Upper lobe of left lung (tissue), 6 donors: ENCODE measurements at regions not wholly inside any gene's neighbourhood (a gene's known extent, or its start where the extent isn't known, plus 50 kb on each side); places are given as distances from the start of the nearest gene placed in this dataset.
A peak's percentile ranks its signal among the peaks of the same experiment; 100 is the strongest.

Experiments
- ATAC-seq, 2 donors: fragments of 200-7000 bp; cut with Tn5 transposase; one replicate each; pipeline ENCODE4 v1.9.1; 2022; ENCODE audit warnings: mild to moderate bottlenecking in 2 of 2, moderate library complexity in 2 of 2; ENCODE audit not compliant: low FRiP score in 2 of 2
- DNase-seq, 2 donors: peaks; one replicate each; pipeline ENCODE4 v3.0.0-alpha.2; 2019 to 2020
- H3K27ac ChIP-seq, 4 donors: fragments of 200-600 bp; sonication (generic); one replicate each; pipeline ENCODE4 v1.5.1; 2016 to 2019
- H3K27me3 ChIP-seq, 4 donors: fragments of 200-600 bp; sonication (generic); one replicate each; pipeline ENCODE4 v1.5.1; 2017 to 2019
- H3K36me3 ChIP-seq, 4 donors: fragments of 200-600 bp; sonication (generic); one replicate each; pipeline ENCODE4 v1.5.1; 2016 to 2019
- H3K4me1 ChIP-seq, 4 donors: fragments of 200-600 bp; sonication (generic); one replicate each; pipeline ENCODE4 v1.5.1; 2018 to 2019
- H3K4me3 ChIP-seq, 4 donors: fragments of 200-600 bp; sonication (generic); one replicate each; pipeline ENCODE4 v1.5.1; 2017 to 2019; ENCODE audit warnings: mild to moderate bottlenecking in 2 of 4, moderate library complexity in 1 of 4
- H3K9me3 ChIP-seq, 4 donors: fragments of 200-600 bp; sonication (generic); one replicate each; pipeline ENCODE4 v1.5.1; 2018 to 2019
- EP300 ChIP-seq, 4 donors: sonication (generic); formaldehyde crosslinking; IDR thresholded peaks; one replicate each; pipeline ENCODE4 v1.5.1; 2017; ENCODE audit warnings: antibody characterized with exemption in 4 of 4, control low read depth in 2 of 4
- POLR2A ChIP-seq, 4 donors: fragments of 450-650 bp; IDR thresholded peaks; one replicate each; pipeline ENCODE4 v1.5.1; 2016 to 2017; ENCODE audit warnings: antibody characterized with exemption in 4 of 4, mild to moderate bottlenecking in 2 of 4
- POLR2AphosphoS5 ChIP-seq, 2 donors: sonication (generic); formaldehyde crosslinking; IDR thresholded peaks; one replicate each; pipeline ENCODE4 v1.5.1; 2017; ENCODE audit warnings: antibody characterized with exemption in 2 of 2
- WGBS, 2 donors: methylation state at CpG; one replicate each; pipeline ENCODE4 v1.1.5; 2017 to 2018; 5-methylcytosine and 5-hydroxymethylcytosine counted together
- TF ChIP-seq, protein P1 (sequence below), 6 experiments: fragments of 450-650 bp in 4 of 6; fragments of 200-600 bp in 2 of 6; sonication (generic) in 2 of 6; IDR thresholded peaks; one replicate each; pipeline ENCODE4 v1.5.1; 2016 to 2019; ENCODE audit warnings: antibody characterized with exemption in 6 of 6
- donor health status: DM: no; HTN: no; CAD: no; lungs with moderate emphysema.
- donor health status: DM: no; HTN: yes; CAD: no; lungs with severe emphysema.

DNA sequence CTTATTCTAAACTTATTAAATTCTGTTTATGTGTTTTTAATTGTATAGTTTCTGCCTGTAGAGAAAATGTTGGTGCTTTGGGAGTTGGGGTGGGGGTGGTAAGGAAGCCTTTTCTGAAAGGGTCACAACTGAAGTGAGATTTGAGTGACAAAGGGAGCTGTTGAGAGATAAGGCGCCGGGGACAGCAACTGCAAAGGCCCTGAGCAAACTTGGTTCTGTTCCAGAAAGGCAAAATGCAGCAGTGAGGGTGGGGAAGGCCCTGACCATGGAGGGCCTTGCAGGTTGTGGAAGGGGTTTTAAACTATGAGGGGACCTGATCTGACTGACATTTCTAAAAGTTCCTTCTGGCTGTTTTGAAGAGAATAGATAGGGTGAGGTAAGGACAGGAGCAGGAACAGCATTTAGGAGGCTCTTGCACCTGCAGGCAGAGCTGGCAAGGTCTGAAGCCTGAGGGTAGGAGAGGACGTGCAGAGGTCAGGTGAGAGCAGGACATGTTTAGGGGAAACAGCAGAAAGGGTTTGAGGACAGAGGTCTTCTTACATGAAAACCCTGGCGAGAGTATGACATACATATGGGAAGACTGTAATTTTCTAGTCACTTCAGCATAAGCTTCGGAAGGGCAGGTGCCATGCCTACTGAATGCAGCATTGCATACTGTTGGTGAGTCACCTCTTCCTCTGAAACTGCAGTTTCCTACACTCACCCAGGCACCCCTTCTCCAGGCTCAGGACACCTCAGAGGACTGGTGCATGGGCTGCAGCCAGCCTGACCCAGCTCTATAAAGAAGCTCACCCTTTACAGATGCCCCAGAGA lies 190.7 kb downstream of the SNX19 start:
- Histone ChIP-seq H3K4me1 (no peaks in the 10 kb centered on the region), H3K9me3 (peaks cover 0 to 10% (median 6%) of the 10 kb centered on the region in 4 donors), H3K27me3 (no peaks in the 10 kb centered on the region), H3K4me3 (no peak overlapping the region), H3K27ac (no peak overlapping the region), H3K36me3 (no peaks in the 10 kb centered on the region)
- DNase-seq: no peak
- no peak for TF ChIP-seq POLR2AphosphoS5 (IDR thresholded peaks at IDR 0.05)
- TF ChIP-seq, protein P1, sequence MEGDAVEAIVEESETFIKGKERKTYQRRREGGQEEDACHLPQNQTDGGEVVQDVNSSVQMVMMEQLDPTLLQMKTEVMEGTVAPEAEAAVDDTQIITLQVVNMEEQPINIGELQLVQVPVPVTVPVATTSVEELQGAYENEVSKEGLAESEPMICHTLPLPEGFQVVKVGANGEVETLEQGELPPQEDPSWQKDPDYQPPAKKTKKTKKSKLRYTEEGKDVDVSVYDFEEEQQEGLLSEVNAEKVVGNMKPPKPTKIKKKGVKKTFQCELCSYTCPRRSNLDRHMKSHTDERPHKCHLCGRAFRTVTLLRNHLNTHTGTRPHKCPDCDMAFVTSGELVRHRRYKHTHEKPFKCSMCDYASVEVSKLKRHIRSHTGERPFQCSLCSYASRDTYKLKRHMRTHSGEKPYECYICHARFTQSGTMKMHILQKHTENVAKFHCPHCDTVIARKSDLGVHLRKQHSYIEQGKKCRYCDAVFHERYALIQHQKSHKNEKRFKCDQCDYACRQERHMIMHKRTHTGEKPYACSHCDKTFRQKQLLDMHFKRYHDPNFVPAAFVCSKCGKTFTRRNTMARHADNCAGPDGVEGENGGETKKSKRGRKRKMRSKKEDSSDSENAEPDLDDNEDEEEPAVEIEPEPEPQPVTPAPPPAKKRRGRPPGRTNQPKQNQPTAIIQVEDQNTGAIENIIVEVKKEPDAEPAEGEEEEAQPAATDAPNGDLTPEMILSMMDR (IDR thresholded peaks at IDR 0.05): no peak
- no peak for TF ChIP-seq POLR2A (IDR thresholded peaks at IDR 0.05)
- no peak for TF ChIP-seq EP300 (IDR thresholded peaks at IDR 0.05)
- ATAC-seq: no peak
- whole genome bisulfite sequencing, 2 donors: 71 to 72% methylated on average over 5 of the region's 5 CpGs

DNA sequence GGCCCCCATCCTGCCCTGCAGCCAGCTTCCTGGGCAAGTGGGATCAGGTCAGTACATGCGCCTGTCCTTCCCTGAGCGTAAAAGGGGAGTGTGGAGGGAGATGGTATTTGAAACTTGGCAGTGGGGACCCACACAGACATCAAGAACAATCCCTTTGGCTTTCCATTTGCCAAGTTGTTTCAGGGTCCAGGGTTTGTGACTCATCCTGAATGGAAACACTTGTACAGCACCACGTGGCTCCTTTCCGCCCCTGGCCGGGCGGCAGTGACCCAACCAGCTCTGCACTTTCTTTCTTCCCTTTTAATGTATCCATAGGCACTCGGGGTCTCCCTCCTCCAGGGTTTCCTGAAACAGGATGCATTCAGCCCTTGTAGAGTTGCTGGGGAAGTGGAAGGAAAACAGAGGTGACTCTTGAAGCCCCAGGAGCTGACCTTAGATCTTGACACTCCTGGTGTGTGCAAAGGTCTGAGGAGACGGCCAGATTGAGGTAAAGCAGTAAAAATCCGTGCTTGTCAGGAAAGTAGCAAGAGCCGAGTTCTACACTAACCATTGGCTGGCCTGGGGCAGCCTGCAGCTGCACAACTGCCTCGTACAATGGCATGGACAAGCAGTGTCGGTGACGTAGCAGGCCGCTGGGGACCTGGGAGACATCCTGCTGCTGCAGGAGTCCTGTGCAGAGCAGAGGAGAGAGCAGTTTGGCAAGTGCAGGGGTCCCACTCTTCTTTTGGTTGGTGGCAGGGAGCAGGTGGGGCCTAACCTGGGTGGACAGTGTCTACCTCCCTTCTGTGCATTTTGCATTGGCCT lies 189.8 kb downstream of the SNX19 start:
- 61 to 62% methylated on average over 14 of the region's 14 CpGs for WGBS, 2 donors
- Histone ChIP-seq H3K27ac (no peak overlapping the region), H3K27me3 (no peaks in the 10 kb centered on the region), H3K4me3 (no peak overlapping the region), H3K4me1 (no peaks in the 10 kb centered on the region), H3K9me3 (peaks cover 0 to 10% (median 6%) of the 10 kb centered on the region in 4 donors), H3K36me3 (no peaks in the 10 kb centered on the region)
- DNase-seq (peak in 1 of 2 donors; percentile 42), ATAC-seq (peak; percentile 44 to 83)
- TF ChIP-seq POLR2AphosphoS5 (IDR thresholded peaks at IDR 0.05) (no peak), POLR2A (IDR thresholded peaks at IDR 0.05) (no peak), EP300 (IDR thresholded peaks at IDR 0.05) (no peak)
- TF ChIP-seq, protein P1 (IDR thresholded peaks at IDR 0.05): no peak

DNA sequence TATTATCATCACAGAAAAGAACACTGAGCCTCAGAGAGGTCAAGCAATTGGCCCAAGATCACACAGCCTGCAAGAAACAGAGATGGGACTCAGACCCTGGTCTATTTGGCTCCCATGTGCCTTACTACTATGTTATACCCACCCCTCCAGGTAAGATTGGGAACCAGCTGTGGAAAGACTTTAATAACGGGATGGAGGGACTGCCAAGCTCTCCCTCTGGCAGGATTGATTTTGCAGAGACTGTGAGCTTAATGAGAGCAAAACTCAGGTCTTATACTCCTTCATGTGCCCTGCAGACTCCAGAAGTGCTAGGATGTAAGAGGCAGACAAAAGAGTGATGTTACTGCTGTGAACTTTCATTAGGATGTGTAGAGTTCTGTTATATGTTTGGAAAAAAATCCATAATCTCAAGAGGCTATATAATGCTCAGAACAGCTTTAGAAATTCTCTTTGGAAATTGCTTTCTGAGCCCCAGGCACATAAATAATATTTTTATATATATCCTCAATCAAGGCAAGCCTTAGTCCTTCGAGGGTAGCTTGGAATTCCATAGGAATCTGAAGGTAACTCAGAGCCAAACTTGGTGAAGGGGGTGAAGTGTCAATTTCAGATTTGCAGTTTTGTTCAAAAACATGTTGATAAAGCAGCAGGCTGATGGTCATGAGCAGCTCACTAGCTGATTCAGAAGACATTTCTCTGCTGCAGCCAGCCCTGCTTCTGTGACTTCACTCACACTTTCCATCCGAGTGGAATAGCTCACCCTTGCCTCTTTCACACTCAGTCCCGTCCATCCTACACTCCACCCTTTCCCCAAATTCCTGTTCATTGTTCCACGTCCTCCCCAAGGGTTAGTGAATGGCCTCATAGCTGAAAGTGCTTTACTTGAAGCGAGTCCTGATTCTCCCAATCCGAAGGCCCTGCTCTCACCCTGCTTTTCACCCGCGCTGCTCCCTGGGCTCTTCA lies 188.8 kb downstream of the SNX19 start:
- 69 to 80% methylated on average over 9 of the region's 9 CpGs for WGBS, 2 donors
- H3K4me3 ChIP-seq: no peak overlapping the region
- no peaks in the 10 kb centered on the region for H3K4me1 ChIP-seq
- no peaks in the 10 kb centered on the region for H3K27me3 ChIP-seq
- H3K36me3 ChIP-seq: no peaks in the 10 kb centered on the region
- H3K9me3 ChIP-seq: peaks cover 0 to 10% (median 6%) of the 10 kb centered on the region in 4 donors
- no peak overlapping the region for H3K27ac ChIP-seq
- TF ChIP-seq POLR2A (IDR thresholded peaks at IDR 0.05) (no peak), POLR2AphosphoS5 (IDR thresholded peaks at IDR 0.05) (no peak), EP300 (IDR thresholded peaks at IDR 0.05) (no peak)
- TF ChIP-seq, protein P1 (IDR thresholded peaks at IDR 0.05): no peak
- DNase-seq (no peak), ATAC-seq (peak in 1 of 2 donors; percentile 43)

DNA sequence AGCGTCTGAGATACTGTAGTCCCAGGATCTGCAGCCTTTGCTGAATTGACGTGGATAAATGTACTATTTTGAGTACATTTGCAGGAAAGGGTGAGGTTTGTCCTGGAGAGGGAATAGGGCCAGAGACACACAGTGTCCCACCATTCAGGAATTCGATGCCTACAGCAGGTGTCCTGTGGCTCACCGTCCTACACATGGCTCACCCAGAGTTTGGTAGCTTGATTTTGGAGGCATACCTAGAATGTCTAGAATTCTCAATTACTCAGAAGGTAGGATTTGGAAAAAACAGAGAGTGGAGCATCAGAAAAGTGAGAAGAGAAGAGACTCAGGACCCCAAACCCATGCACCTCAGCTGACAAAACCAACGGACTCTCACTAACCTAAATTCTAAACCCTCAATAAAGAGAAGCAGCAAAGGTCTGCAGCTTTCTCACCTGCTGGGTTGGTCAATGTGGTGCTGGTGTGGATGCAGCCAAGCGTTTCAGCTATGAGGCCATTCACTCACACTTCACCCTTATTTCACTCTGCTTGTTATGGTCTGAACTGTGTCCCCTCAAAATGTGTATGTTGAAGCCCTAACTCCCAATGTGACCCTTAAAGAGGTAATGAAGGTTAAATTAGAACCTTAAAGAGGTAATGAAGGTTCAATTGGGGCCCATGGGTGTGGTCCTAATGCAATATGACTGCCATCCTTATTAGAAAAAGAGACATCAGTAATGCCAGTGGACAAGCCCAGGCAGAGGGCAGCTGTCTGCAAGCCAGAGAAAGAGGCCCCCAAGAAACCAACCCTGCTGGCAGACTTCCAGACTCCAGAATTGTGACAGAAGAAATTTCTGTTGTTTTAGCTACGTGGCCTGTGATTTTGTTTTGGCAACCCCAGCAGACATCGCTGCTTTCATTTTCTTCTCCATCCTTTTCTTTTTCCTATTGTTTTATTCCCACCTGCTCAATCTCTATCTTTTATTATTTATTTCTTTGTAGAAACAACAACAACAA lies 187.8 kb downstream of the SNX19 start:
- peaks cover 0 to 10% (median 6%) of the 10 kb centered on the region in 4 donors for H3K9me3 ChIP-seq
- H3K27me3 ChIP-seq: no peaks in the 10 kb centered on the region
- TF ChIP-seq POLR2A (IDR thresholded peaks at IDR 0.05) (no peak), EP300 (IDR thresholded peaks at IDR 0.05) (no peak), POLR2AphosphoS5 (IDR thresholded peaks at IDR 0.05) (no peak)
- TF ChIP-seq, protein P1 (IDR thresholded peaks at IDR 0.05): no peak
- H3K4me1 ChIP-seq: no peaks in the 10 kb centered on the region
- DNase-seq: no peak
- no peak overlapping the region for H3K27ac ChIP-seq
- no peak overlapping the region for H3K4me3 ChIP-seq
- ATAC-seq: no peak
- no peaks in the 10 kb centered on the region for H3K36me3 ChIP-seq
- 77 to 78% methylated on average over 8 of the region's 8 CpGs for WGBS, 2 donors
